HEK293 (cell line): ENCODE measurements at regions not wholly inside any gene's neighbourhood (a gene's known extent, or its start where the extent isn't known, plus 50 kb on each side); places are given as distances from the start of the nearest gene placed in this dataset.

Source experiments
- BCL11B ChIP-seq: fragments of 450-650 bp; formaldehyde crosslinking; IDR thresholded peaks from 2 replicates; pipeline ENCODE4 v1.5.1; 2016; ENCODE audit warnings: low read depth, missing biosample characterization, missing genetic modification characterization
- HOXC10 ChIP-seq: sonication (generic); formaldehyde crosslinking; IDR thresholded peaks from 2 replicates; pipeline ENCODE4 v1.8.1; 2023; ENCODE audit warnings: mild to moderate bottlenecking, missing genetic modification reagents
- HOXD13 ChIP-seq: sonication (generic); formaldehyde crosslinking; IDR thresholded peaks from 2 replicates; pipeline ENCODE4 v1.8.0; 2022; ENCODE audit warnings: missing genetic modification reagents, borderline replicate concordance
- KLF7 ChIP-seq: fragments of 450-650 bp; formaldehyde crosslinking; IDR thresholded peaks from 2 replicates; pipeline ENCODE4 v1.5.1; 2016; ENCODE audit warnings: missing biosample characterization, missing genetic modification characterization, borderline replicate concordance
- PRDM1 ChIP-seq: fragments of 450-650 bp; formaldehyde crosslinking; IDR thresholded peaks from 2 replicates; pipeline ENCODE4; 2016; ENCODE audit warnings: missing biosample characterization, missing genetic modification characterization
- RBAK ChIP-seq: fragments of 450-650 bp; formaldehyde crosslinking; IDR thresholded peaks from 2 replicates; pipeline ENCODE4 v1.5.1; 2016; ENCODE audit warnings: missing biosample characterization, missing genetic modification characterization
- SALL2 ChIP-seq: fragments of 450-650 bp; formaldehyde crosslinking; IDR thresholded peaks from 2 replicates; pipeline ENCODE4 v1.5.0; 2017; ENCODE audit warnings: missing biosample characterization, mild to moderate bottlenecking, missing genetic modification characterization, borderline replicate concordance
- SP2 ChIP-seq: fragments of 450-650 bp; formaldehyde crosslinking; IDR thresholded peaks from 2 replicates; pipeline ENCODE4 v1.5.1; 2016; ENCODE audit warnings: missing biosample characterization, missing genetic modification characterization
- TSHZ1 ChIP-seq: fragments of 450-650 bp; formaldehyde crosslinking; IDR thresholded peaks from 2 replicates; pipeline ENCODE4 v1.5.1; 2016; ENCODE audit warnings: missing biosample characterization, missing genetic modification characterization, borderline replicate concordance
- ZFHX2 ChIP-seq: fragments of 450-650 bp; formaldehyde crosslinking; conservative IDR thresholded peaks from 2 replicates; pipeline ENCODE4 v1.5.1; 2016; ENCODE audit warnings: missing biosample characterization, missing genetic modification characterization
- ZNF223 ChIP-seq: fragments of 450-650 bp; formaldehyde crosslinking; IDR thresholded peaks from 2 replicates; pipeline ENCODE4 v1.5.1; 2016; ENCODE audit warnings: missing biosample characterization, missing genetic modification characterization
- ZNF302 ChIP-seq: fragments of 450-650 bp; formaldehyde crosslinking; IDR thresholded peaks from 2 replicates; pipeline ENCODE4 v1.5.1; 2016; ENCODE audit warnings: missing biosample characterization, missing genetic modification characterization, low read depth
- ZNF324 ChIP-seq: fragments of 450-650 bp; formaldehyde crosslinking; IDR thresholded peaks from 2 replicates; pipeline ENCODE4 v1.5.1; 2016; ENCODE audit warnings: missing biosample characterization, missing genetic modification characterization
- ZNF341 ChIP-seq: fragments of 450-650 bp; formaldehyde crosslinking; IDR thresholded peaks from 2 replicates; pipeline ENCODE4; 2016; ENCODE audit warnings: low read depth, missing biosample characterization, missing genetic modification characterization
- ZNF404 ChIP-seq: fragments of 450-650 bp; formaldehyde crosslinking; IDR thresholded peaks from 2 replicates; pipeline ENCODE4 v1.5.1; 2017; ENCODE audit warnings: missing biosample characterization, missing genetic modification characterization
- ZNF416 ChIP-seq: fragments of 450-650 bp; formaldehyde crosslinking; IDR thresholded peaks from 2 replicates; pipeline ENCODE4 v1.5.1; 2016; ENCODE audit warnings: missing biosample characterization, missing genetic modification characterization
- ZNF473 ChIP-seq: fragments of 450-650 bp; formaldehyde crosslinking; IDR thresholded peaks from 2 replicates; pipeline ENCODE4 v1.5.1; 2017; ENCODE audit warnings: missing biosample characterization, missing genetic modification characterization
- ZNF514 ChIP-seq: fragments of 450-650 bp; formaldehyde crosslinking; IDR thresholded peaks from 2 replicates; pipeline ENCODE4 v1.5.1; 2016; ENCODE audit warnings: missing biosample characterization, missing genetic modification characterization
- ZNF530 ChIP-seq: fragments of 450-650 bp; formaldehyde crosslinking; IDR thresholded peaks from 2 replicates; pipeline ENCODE4 v1.5.1; 2016; ENCODE audit warnings: low read depth, missing biosample characterization, missing genetic modification characterization
- ZNF626 ChIP-seq: fragments of 450-650 bp; sonication (Bioruptor Pico); formaldehyde crosslinking; IDR thresholded peaks from 2 replicates; pipeline ENCODE4 v1.5.1; 2018; ENCODE audit warnings: missing biosample characterization, missing genetic modification characterization, inconsistent platforms
- ZNF629 ChIP-seq: fragments of 450-650 bp; formaldehyde crosslinking; IDR thresholded peaks from 2 replicates; pipeline ENCODE4 v1.5.1; 2017; ENCODE audit warnings: missing biosample characterization, missing genetic modification characterization
- ZNF677 ChIP-seq: fragments of 450-650 bp; IDR thresholded peaks from 2 replicates; pipeline ENCODE4 v1.5.0; 2018; ENCODE audit warnings: missing biosample characterization, mild to moderate bottlenecking, missing genetic modification characterization, moderate library complexity
- ZNF776 ChIP-seq: fragments of 450-650 bp; formaldehyde crosslinking; IDR thresholded peaks from 2 replicates; pipeline ENCODE4 v1.5.0; 2017; ENCODE audit warnings: missing biosample characterization, missing genetic modification characterization, borderline replicate concordance
- ZNF791 ChIP-seq: fragments of 450-650 bp; formaldehyde crosslinking; IDR thresholded peaks from 2 replicates; pipeline ENCODE4 v1.5.1; 2016; ENCODE audit warnings: missing biosample characterization, missing genetic modification characterization
- ZSCAN16 ChIP-seq: fragments of 450-650 bp; formaldehyde crosslinking; IDR thresholded peaks from 2 replicates; pipeline ENCODE4 v1.5.1; 2016; ENCODE audit warnings: missing biosample characterization, missing genetic modification characterization
- ZSCAN18 ChIP-seq: fragments of 450-650 bp; formaldehyde crosslinking; IDR thresholded peaks from 2 replicates; pipeline ENCODE4 v1.5.1; 2016; ENCODE audit warnings: missing biosample characterization, missing genetic modification characterization
- ZSCAN23 ChIP-seq: fragments of 450-650 bp; formaldehyde crosslinking; IDR thresholded peaks from 2 replicates; pipeline ENCODE4 v1.5.1; 2016; ENCODE audit warnings: missing biosample characterization, missing genetic modification characterization
- TF ChIP-seq, protein P1 (sequence below): fragments of 450-650 bp; formaldehyde crosslinking; IDR thresholded peaks from 2 replicates; pipeline ENCODE4 v1.5.1; 2017; ENCODE audit warnings: missing biosample characterization, missing genetic modification characterization
- TF ChIP-seq, protein P2 (sequence below): fragments of 450-650 bp; formaldehyde crosslinking; IDR thresholded peaks from 2 replicates; pipeline ENCODE4 v1.5.1; 2016; ENCODE audit warnings: missing biosample characterization, missing genetic modification characterization
- TF ChIP-seq, protein P3 (sequence below): fragments of 450-650 bp; formaldehyde crosslinking; IDR thresholded peaks from 2 replicates; pipeline ENCODE4 v1.5.1; 2017; ENCODE audit warnings: missing biosample characterization, missing genetic modification characterization
- TF ChIP-seq, protein P4 (sequence below): fragments of 450-650 bp; formaldehyde crosslinking; IDR thresholded peaks from 2 replicates; pipeline ENCODE4 v1.5.1; 2017; ENCODE audit warnings: missing biosample characterization, missing genetic modification characterization

DNA sequence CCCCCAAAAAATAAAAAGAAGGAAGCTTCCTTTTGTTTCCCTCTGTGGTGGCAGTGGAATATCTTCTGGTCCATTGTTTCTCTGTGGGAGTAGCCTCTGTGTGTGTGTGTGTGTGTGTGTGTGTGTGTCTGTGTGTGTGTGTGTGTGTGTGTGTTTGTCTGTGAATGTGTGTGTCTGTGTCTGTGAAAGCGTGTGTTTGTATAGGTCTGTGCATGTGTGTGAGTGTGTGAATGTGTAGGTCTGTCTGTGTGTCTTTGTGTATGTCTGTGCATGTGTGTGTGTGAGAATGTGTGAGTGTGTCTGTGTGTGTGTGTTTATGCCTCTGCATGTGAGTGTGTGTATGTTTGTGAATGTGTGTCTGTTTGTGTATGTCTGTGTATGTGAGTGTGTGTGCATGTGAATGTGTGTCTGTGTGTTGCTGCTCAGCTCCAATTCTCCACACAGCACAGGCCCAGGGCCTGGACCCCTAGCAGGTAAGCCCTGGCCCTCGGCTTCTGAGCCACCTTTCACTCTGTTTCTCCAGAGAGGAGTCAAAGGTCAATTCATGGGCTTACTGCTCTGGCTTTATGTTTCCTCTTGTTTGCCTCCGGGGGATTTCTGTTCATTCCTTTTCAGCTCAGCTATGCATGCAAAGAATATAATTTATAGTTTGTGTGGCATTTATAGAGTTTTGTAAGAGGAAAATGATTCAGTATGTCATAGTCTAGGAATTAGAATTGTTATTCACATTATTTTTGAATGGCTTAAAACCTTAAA, 89.8 kb downstream of the UCHL1 start (continued):
- TF ChIP-seq PRDM1 (tag by site-specific recombination) (no peak), ZNF473 (tag by site-specific recombination) (no peak), BCL11B (0 out of 2 replicates have a peak, but pooled peaks have one; percentile 26), ZNF530 (tag by site-specific recombination) (no peak), KLF7 (tag by site-specific recombination) (no peak), ZSCAN23 (tag by site-specific recombination) (no peak), ZNF416 (no peak), ZNF302 (peak; percentile 56; the same call in 1 of the 2 replicates), ZNF629 (tag by site-specific recombination) (no peak), ZNF677 (tag by site-specific recombination) (no peak), ZNF324 (tag by site-specific recombination) (no peak), ZNF776 (tag by site-specific recombination) (peak; percentile 50; the same call in 1 of the 2 replicates), ZNF223 (tag by site-specific recombination) (0 out of 2 replicates have a peak, but pooled peaks have one; percentile 32), TSHZ1 (no peak), ZSCAN16 (tag by site-specific recombination) (no peak), ZFHX2 (tag by site-specific recombination) (peak; percentile 59), HOXC10 (CRISPR knock-in tag) (no peak), SALL2 (tag by site-specific recombination) (peak; percentile 67), ZNF514 (tag by site-specific recombination) (no peak), ZNF404 (tag by site-specific recombination) (no peak), RBAK (no peak), ZNF791 (tag by site-specific recombination) (no peak), ZNF341 (tag by site-specific recombination) (no peak), ZNF626 (tag by site-specific recombination) (no peak), SP2 (tag by site-specific recombination) (no peak), HOXD13 (CRISPR knock-in tag) (peak; percentile 86; the same call in 1 of the 2 replicates), ZSCAN18 (no peak)
- TF ChIP-seq, protein P1, sequence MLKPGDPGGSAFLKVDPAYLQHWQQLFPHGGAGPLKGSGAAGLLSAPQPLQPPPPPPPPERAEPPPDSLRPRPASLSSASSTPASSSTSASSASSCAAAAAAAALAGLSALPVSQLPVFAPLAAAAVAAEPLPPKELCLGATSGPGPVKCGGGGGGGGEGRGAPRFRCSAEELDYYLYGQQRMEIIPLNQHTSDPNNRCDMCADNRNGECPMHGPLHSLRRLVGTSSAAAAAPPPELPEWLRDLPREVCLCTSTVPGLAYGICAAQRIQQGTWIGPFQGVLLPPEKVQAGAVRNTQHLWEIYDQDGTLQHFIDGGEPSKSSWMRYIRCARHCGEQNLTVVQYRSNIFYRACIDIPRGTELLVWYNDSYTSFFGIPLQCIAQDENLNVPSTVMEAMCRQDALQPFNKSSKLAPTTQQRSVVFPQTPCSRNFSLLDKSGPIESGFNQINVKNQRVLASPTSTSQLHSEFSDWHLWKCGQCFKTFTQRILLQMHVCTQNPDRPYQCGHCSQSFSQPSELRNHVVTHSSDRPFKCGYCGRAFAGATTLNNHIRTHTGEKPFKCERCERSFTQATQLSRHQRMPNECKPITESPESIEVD (tag by site-specific recombination), result peak; percentile 73
- TF ChIP-seq, protein P2, sequence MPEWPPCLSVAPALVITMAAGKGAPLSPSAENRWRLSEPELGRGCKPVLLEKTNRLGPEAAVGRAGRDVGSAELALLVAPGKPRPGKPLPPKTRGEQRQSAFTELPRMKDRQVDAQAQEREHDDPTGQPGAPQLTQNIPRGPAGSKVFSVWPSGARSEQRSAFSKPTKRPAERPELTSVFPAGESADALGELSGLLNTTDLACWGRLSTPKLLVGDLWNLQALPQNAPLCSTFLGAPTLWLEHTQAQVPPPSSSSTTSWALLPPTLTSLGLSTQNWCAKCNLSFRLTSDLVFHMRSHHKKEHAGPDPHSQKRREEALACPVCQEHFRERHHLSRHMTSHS (tag by site-specific recombination), result no peak
- TF ChIP-seq, protein P3, sequence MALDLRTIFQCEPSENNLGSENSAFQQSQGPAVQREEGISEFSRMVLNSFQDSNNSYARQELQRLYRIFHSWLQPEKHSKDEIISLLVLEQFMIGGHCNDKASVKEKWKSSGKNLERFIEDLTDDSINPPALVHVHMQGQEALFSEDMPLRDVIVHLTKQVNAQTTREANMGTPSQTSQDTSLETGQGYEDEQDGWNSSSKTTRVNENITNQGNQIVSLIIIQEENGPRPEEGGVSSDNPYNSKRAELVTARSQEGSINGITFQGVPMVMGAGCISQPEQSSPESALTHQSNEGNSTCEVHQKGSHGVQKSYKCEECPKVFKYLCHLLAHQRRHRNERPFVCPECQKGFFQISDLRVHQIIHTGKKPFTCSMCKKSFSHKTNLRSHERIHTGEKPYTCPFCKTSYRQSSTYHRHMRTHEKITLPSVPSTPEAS (tag by site-specific recombination), result peak; percentile 98
- TF ChIP-seq, protein P4, sequence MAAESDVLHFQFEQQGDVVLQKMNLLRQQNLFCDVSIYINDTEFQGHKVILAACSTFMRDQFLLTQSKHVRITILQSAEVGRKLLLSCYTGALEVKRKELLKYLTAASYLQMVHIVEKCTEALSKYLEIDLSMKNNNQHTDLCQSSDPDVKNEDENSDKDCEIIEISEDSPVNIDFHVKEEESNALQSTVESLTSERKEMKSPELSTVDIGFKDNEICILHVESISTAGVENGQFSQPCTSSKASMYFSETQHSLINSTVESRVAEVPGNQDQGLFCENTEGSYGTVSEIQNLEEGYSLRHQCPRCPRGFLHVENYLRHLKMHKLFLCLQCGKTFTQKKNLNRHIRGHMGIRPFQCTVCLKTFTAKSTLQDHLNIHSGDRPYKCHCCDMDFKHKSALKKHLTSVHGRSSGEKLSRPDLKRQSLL (tag by site-specific recombination), result no peak
